ENCODE measurements at regions not wholly inside any gene's neighbourhood (a gene's known extent, or its start where the extent isn't known, plus 50 kb on each side); places are given as distances from the start of the nearest gene placed in this dataset.

DNA sequence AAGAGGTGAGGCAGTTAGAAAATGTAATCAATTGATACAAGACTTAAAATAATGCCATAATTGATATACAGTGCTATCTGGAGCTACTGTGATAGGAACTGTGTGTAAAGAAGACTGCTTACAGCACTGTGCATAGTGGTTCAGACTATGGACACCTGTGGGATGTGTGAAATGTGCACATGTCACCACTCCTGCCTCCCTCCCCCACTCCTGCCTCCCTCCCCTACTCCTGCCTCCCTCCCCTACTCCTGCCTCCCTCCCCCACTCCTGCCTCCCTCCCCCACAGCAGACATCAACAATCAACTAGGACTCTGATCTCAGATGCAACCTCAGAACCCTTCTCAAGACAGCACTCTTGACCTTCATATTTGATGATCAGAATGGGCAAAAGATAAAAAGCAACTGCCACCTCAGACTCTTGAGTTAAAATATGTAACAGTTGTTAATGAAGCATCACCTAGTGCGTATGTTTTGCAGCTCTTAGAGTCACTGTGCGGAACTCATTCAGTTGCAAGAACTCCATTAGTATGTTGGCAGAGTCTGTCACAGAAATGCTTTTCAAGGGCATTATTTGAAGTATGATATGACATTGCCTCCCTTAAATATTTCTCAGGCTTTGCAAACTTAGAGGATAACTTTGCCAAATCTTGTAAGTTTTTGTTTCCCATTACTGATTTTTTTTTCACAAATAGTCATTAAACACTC, 255.2 kb upstream of the DDHD1 start:
- TF ChIP-seq, protein P1, sequence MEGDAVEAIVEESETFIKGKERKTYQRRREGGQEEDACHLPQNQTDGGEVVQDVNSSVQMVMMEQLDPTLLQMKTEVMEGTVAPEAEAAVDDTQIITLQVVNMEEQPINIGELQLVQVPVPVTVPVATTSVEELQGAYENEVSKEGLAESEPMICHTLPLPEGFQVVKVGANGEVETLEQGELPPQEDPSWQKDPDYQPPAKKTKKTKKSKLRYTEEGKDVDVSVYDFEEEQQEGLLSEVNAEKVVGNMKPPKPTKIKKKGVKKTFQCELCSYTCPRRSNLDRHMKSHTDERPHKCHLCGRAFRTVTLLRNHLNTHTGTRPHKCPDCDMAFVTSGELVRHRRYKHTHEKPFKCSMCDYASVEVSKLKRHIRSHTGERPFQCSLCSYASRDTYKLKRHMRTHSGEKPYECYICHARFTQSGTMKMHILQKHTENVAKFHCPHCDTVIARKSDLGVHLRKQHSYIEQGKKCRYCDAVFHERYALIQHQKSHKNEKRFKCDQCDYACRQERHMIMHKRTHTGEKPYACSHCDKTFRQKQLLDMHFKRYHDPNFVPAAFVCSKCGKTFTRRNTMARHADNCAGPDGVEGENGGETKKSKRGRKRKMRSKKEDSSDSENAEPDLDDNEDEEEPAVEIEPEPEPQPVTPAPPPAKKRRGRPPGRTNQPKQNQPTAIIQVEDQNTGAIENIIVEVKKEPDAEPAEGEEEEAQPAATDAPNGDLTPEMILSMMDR (IDR thresholded peaks at IDR 0.05; ENCODE audit: insufficient read depth, low read length): no peak
- TF ChIP-seq POLR2AphosphoS5 (IDR thresholded peaks at IDR 0.05; ENCODE audit: low read depth): no peak

All from HL-60 (cell line).